HEK293 (cell line): ENCODE measurements at regions not wholly inside any gene's neighbourhood (a gene's known extent, or its start where the extent isn't known, plus 50 kb on each side); places are given as distances from the start of the nearest gene placed in this dataset.

ENCODE experiments used
- CTCF ChIA-PET: fragments of 350-600 bp; formaldehyde crosslinking; extraction: SDS; loops from one replicate; lab custom pipeline; 2021; ENCODE audit warnings: antibody characterized with exemption; lab: Yijun Ruan, JAX
- POLR2A ChIA-PET: fragments of 300-600 bp; formaldehyde crosslinking; extraction: SDS; loops from one replicate; lab custom pipeline; 2020; ENCODE audit warnings: antibody characterized with exemption, inconsistent platforms; lab: Yijun Ruan, JAX
- H3K27ac ChIP-seq: fragments of 200-500 bp; sonication (Bioruptor generic); 2 replicates; pipeline ENCODE4 v1.5.1; 2014; ENCODE audit warnings: low read depth, low read length, control low read depth, inconsistent platforms; ENCODE audit errors: extremely low read depth
- H3K36me3 ChIP-seq, 2 experiments: fragments of 200-500 bp in 1 of 2; sonication (Bioruptor generic) in 1 of 2; 1 replicate in 1 of 2; 2 replicates in 1 of 2; pipeline ENCODE4 v1.5.1; 2014 to 2017; ENCODE audit warnings: inconsistent platforms in 2 of 2, low read length in 2 of 2; ENCODE audit not compliant: control insufficient read depth in 2 of 2, insufficient read depth in 1 of 2
- H3K4me1 ChIP-seq: fragments of 200-500 bp; sonication (Bioruptor generic); 2 replicates; pipeline ENCODE4 v1.5.1; 2014; ENCODE audit warnings: mild to moderate bottlenecking, low read length, inconsistent platforms; ENCODE audit not compliant: control insufficient read depth, insufficient read depth
- H3K4me3 ChIP-seq: 2 replicates; pipeline ENCODE4 v1.5.1; 2011; ENCODE audit warnings: low read depth, mild to moderate bottlenecking, control low read depth, low read length, moderate library complexity
- H3K9me3 ChIP-seq: fragments of 200-500 bp; sonication (Bioruptor generic); 2 replicates; pipeline ENCODE4 v1.5.1; 2014; ENCODE audit warnings: low read depth, low read length, inconsistent platforms; ENCODE audit not compliant: control insufficient read depth, insufficient read depth
- FEZF1 ChIP-seq: fragments of 450-650 bp; formaldehyde crosslinking; IDR thresholded peaks from 2 replicates; pipeline ENCODE4 v1.5.1; 2016; ENCODE audit warnings: missing biosample characterization, missing genetic modification characterization
- HOXA7 ChIP-seq: sonication (generic); formaldehyde crosslinking; IDR thresholded peaks from 2 replicates; pipeline ENCODE4 v1.8.1; 2022; ENCODE audit warnings: missing genetic modification reagents, borderline replicate concordance
- HOXD13 ChIP-seq: sonication (generic); formaldehyde crosslinking; IDR thresholded peaks from 2 replicates; pipeline ENCODE4 v1.8.0; 2022; ENCODE audit warnings: missing genetic modification reagents, borderline replicate concordance
- KLF8 ChIP-seq: fragments of 450-650 bp; formaldehyde crosslinking; IDR thresholded peaks from 2 replicates; pipeline ENCODE4 v1.5.1; 2016; ENCODE audit warnings: missing biosample characterization, missing genetic modification characterization
- PRDM1 ChIP-seq: fragments of 450-650 bp; formaldehyde crosslinking; IDR thresholded peaks from 2 replicates; pipeline ENCODE4; 2016; ENCODE audit warnings: missing biosample characterization, missing genetic modification characterization
- PRDM6 ChIP-seq: fragments of 450-650 bp; formaldehyde crosslinking; IDR thresholded peaks from 2 replicates; pipeline ENCODE4 v1.5.1; 2017; ENCODE audit warnings: missing biosample characterization, missing genetic modification characterization
- REST ChIP-seq: fragments of 450-650 bp; formaldehyde crosslinking; IDR thresholded peaks from 2 replicates; pipeline ENCODE4 v1.5.1; 2016; ENCODE audit warnings: missing biosample characterization, missing genetic modification characterization
- SCRT2 ChIP-seq: fragments of 450-650 bp; formaldehyde crosslinking; IDR thresholded peaks from 2 replicates; pipeline ENCODE4 v1.5.1; 2016; ENCODE audit warnings: missing biosample characterization, missing genetic modification characterization
- SP3 ChIP-seq: fragments of 450-650 bp; formaldehyde crosslinking; IDR thresholded peaks from 2 replicates; pipeline ENCODE4 v1.5.1; 2016; ENCODE audit warnings: missing biosample characterization, missing genetic modification characterization
- WT1 ChIP-seq: fragments of 450-650 bp; formaldehyde crosslinking; IDR thresholded peaks from 2 replicates; pipeline ENCODE4 v1.5.1; 2016; ENCODE audit warnings: missing biosample characterization, missing genetic modification characterization
- YY1 ChIP-seq: fragments of 450-650 bp; formaldehyde crosslinking; IDR thresholded peaks from 2 replicates; pipeline ENCODE4 v1.5.1; 2018; ENCODE audit warnings: missing biosample characterization, missing genetic modification characterization
- ZBTB17 ChIP-seq: fragments of 450-650 bp; formaldehyde crosslinking; IDR thresholded peaks from 2 replicates; pipeline ENCODE4 v1.5.1; 2016; ENCODE audit warnings: missing biosample characterization, missing genetic modification characterization
- ZBTB48 ChIP-seq: fragments of 450-650 bp; formaldehyde crosslinking; IDR thresholded peaks from 2 replicates; pipeline ENCODE4 v1.5.1; 2016; ENCODE audit warnings: missing biosample characterization, missing genetic modification characterization
- ZFP3 ChIP-seq: fragments of 450-650 bp; formaldehyde crosslinking; IDR thresholded peaks from 2 replicates; pipeline ENCODE4 v1.5.1; 2016; ENCODE audit warnings: low read depth, missing biosample characterization, missing genetic modification characterization
- ZNF114 ChIP-seq: fragments of 450-650 bp; formaldehyde crosslinking; IDR thresholded peaks from 2 replicates; pipeline ENCODE4 v1.5.0; 2017; ENCODE audit warnings: missing biosample characterization, missing genetic modification characterization
- ZNF184 ChIP-seq: fragments of 450-650 bp; IDR thresholded peaks from 2 replicates; pipeline ENCODE4 v1.5.1; 2018; ENCODE audit warnings: missing biosample characterization, mild to moderate bottlenecking, missing genetic modification characterization
- ZNF350 ChIP-seq: fragments of 450-650 bp; formaldehyde crosslinking; IDR thresholded peaks from 2 replicates; pipeline ENCODE4 v1.5.0; 2017; ENCODE audit warnings: missing biosample characterization, mild to moderate bottlenecking, missing genetic modification characterization
- ZNF416 ChIP-seq: fragments of 450-650 bp; formaldehyde crosslinking; IDR thresholded peaks from 2 replicates; pipeline ENCODE4 v1.5.1; 2016; ENCODE audit warnings: missing biosample characterization, missing genetic modification characterization
- ZNF473 ChIP-seq: fragments of 450-650 bp; formaldehyde crosslinking; IDR thresholded peaks from 2 replicates; pipeline ENCODE4 v1.5.1; 2017; ENCODE audit warnings: missing biosample characterization, missing genetic modification characterization
- ZNF48 ChIP-seq: fragments of 450-650 bp; formaldehyde crosslinking; IDR thresholded peaks from 2 replicates; pipeline ENCODE4 v1.5.1; 2016; ENCODE audit warnings: missing biosample characterization, missing genetic modification characterization
- ZNF529 ChIP-seq: fragments of 450-650 bp; formaldehyde crosslinking; IDR thresholded peaks from 2 replicates; pipeline ENCODE4 v1.5.1; 2017; ENCODE audit warnings: missing genetic modification characterization, missing biosample characterization; ENCODE audit not compliant: insufficient replicate concordance
- ZNF549 ChIP-seq: fragments of 450-650 bp; IDR thresholded peaks from 2 replicates; pipeline ENCODE4 v1.5.1; 2018; ENCODE audit warnings: missing biosample characterization, missing genetic modification characterization, mild to moderate bottlenecking, inconsistent platforms, moderate library complexity
- ZNF585B ChIP-seq: fragments of 450-650 bp; formaldehyde crosslinking; IDR thresholded peaks from 2 replicates; pipeline ENCODE4 v1.5.1; 2016; ENCODE audit warnings: missing biosample characterization, missing genetic modification characterization
- ZNF629 ChIP-seq: fragments of 450-650 bp; formaldehyde crosslinking; IDR thresholded peaks from 2 replicates; pipeline ENCODE4 v1.5.1; 2017; ENCODE audit warnings: missing biosample characterization, missing genetic modification characterization
- ZNF747 ChIP-seq: fragments of 450-650 bp; formaldehyde crosslinking; IDR thresholded peaks from 2 replicates; pipeline ENCODE4 v1.5.1; 2016; ENCODE audit warnings: missing biosample characterization, missing genetic modification characterization
- ZNF777 ChIP-seq: fragments of 450-650 bp; formaldehyde crosslinking; IDR thresholded peaks from 2 replicates; pipeline ENCODE4 v1.5.1; 2017; ENCODE audit warnings: missing biosample characterization, missing genetic modification characterization, borderline replicate concordance
- ZNF785 ChIP-seq: fragments of 450-650 bp; formaldehyde crosslinking; IDR thresholded peaks from 2 replicates; pipeline ENCODE4 v1.5.1; 2016; ENCODE audit warnings: missing biosample characterization, missing genetic modification characterization
- ZSCAN30 ChIP-seq: fragments of 450-650 bp; IDR thresholded peaks from 2 replicates; pipeline ENCODE4 v1.5.1; 2018; ENCODE audit warnings: missing biosample characterization, mild to moderate bottlenecking, missing genetic modification characterization, moderate library complexity

GRCh38 chr10:125482637-125483036 is 200.3 kb downstream of the TEX36 start:
- no peak overlapping the region for H3K27ac ChIP-seq
- no peaks in the 10 kb centered on the region for H3K36me3 ChIP-seq
- no peaks in the 10 kb centered on the region for H3K9me3 ChIP-seq
- H3K4me3 ChIP-seq: no peak overlapping the region
- POLR2A ChIA-PET: no interaction called here
- H3K4me1 ChIP-seq: peaks cover 14% of the 10 kb centered on the region
- TF ChIP-seq FEZF1: no peak
- TF ChIP-seq ZNF350 (tag by site-specific recombination): no peak
- no peak for TF ChIP-seq ZBTB17 (tag by site-specific recombination)
- no peak for TF ChIP-seq ZNF747 (tag by site-specific recombination)
- no peak for TF ChIP-seq ZNF785
- no peak for TF ChIP-seq ZNF48
- TF ChIP-seq ZNF184 (tag by site-specific recombination): no peak
- TF ChIP-seq ZBTB48 (tag by site-specific recombination): no peak
- TF ChIP-seq YY1: no peak
- no peak for TF ChIP-seq ZNF529 (tag by site-specific recombination)
- CTCF ChIA-PET: interaction anchor here (0.7 kb wide), 1 partner anchor 66 kb away, joined by 3 read pairs; no protein-coding TSS in a partner anchor

GRCh38 chr10:125482108-125482507 is 200.9 kb downstream of the TEX36 start:
- CTCF ChIA-PET: interaction anchor here (0.7 kb wide), 1 partner anchor 66 kb away, joined by 3 read pairs; no protein-coding TSS in a partner anchor
- Histone ChIP-seq H3K4me1 (peaks cover 14% of the 10 kb centered on the region), H3K4me3 (no peak overlapping the region), H3K36me3 (no peaks in the 10 kb centered on the region), H3K9me3 (no peaks in the 10 kb centered on the region), H3K27ac (no peak overlapping the region)
- POLR2A ChIA-PET: no interaction called here
- TF ChIP-seq ZNF777 (tag by site-specific recombination) (no peak), ZNF416 (tag by site-specific recombination) (no peak), HOXD13 (CRISPR knock-in tag) (no peak), PRDM6 (tag by site-specific recombination) (peak; percentile 82), PRDM1 (tag by site-specific recombination) (peak; percentile 30; the same call in 1 of the 2 replicates), ZNF549 (no peak), ZNF184 (tag by site-specific recombination) (no peak), FEZF1 (peak; percentile 32; the same call in 1 of the 2 replicates), ZNF473 (tag by site-specific recombination) (no peak), REST (tag by site-specific recombination) (no peak), WT1 (0 out of 2 replicates have a peak, but pooled peaks have one; percentile 18), SP3 (tag by site-specific recombination) (no peak), HOXA7 (no peak), ZNF114 (tag by site-specific recombination) (no peak), KLF8 (tag by site-specific recombination) (no peak), SCRT2 (tag by site-specific recombination) (no peak), ZFP3 (tag by site-specific recombination) (no peak), ZNF585B (tag by site-specific recombination) (no peak), ZSCAN30 (tag by site-specific recombination) (no peak), ZNF629 (tag by site-specific recombination) (no peak)
